ENCODE measurements at regions not wholly inside any gene's neighbourhood (a gene's known extent, or its start where the extent isn't known, plus 50 kb on each side); places are given as distances from the start of the nearest gene placed in this dataset.

GRCh38 chr9:108463932-108464606 is 391.7 kb downstream of the ACTL7B start:
- TF ChIP-seq, protein P1, sequence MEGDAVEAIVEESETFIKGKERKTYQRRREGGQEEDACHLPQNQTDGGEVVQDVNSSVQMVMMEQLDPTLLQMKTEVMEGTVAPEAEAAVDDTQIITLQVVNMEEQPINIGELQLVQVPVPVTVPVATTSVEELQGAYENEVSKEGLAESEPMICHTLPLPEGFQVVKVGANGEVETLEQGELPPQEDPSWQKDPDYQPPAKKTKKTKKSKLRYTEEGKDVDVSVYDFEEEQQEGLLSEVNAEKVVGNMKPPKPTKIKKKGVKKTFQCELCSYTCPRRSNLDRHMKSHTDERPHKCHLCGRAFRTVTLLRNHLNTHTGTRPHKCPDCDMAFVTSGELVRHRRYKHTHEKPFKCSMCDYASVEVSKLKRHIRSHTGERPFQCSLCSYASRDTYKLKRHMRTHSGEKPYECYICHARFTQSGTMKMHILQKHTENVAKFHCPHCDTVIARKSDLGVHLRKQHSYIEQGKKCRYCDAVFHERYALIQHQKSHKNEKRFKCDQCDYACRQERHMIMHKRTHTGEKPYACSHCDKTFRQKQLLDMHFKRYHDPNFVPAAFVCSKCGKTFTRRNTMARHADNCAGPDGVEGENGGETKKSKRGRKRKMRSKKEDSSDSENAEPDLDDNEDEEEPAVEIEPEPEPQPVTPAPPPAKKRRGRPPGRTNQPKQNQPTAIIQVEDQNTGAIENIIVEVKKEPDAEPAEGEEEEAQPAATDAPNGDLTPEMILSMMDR (IDR thresholded peaks at IDR 0.05; ENCODE audit: insufficient read depth, low read depth, low read length) = no peak
- no peak for TF ChIP-seq EZH2 (IDR thresholded peaks at IDR 0.05; ENCODE audit: insufficient read depth, low read length)

Measured in astrocyte (in vitro differentiated cells and primary cell).